ENCODE measurements at regions not wholly inside any gene's neighbourhood (a gene's known extent, or its start where the extent isn't known, plus 50 kb on each side); places are given as distances from the start of the nearest gene placed in this dataset.

GRCh38 chr12:5344131-5344530, 87.8 kb upstream of the NTF3 start:
- ATAC-seq (replicated peaks) (no peak), DNase-seq (no peak)
- H3K27me3 Mint-ChIP-seq: peaks cover 0 to 30% of the 10 kb centered on the region in 2 donors
- no peaks in the 10 kb centered on the region for H3K36me3 Mint-ChIP-seq (ENCODE audit: insufficient read depth)
- H3K4me1 Mint-ChIP-seq (ENCODE audit: low read depth in 2 of 2): no peaks in the 10 kb centered on the region
- no peak overlapping the region for H3K27ac Mint-ChIP-seq
- H3K4me3 Mint-ChIP-seq: no peak overlapping the region
- H3K9me3 Mint-ChIP-seq: peaks cover 0 to under 1% of the 10 kb centered on the region in 2 donors

GRCh38 chr12:5345534-5345933, 86.4 kb upstream of the NTF3 start:
- H3K27ac Mint-ChIP-seq: no peak overlapping the region
- no peak for ATAC-seq (replicated peaks)

GRCh38 chr12:5348057-5348456, 83.9 kb upstream of the NTF3 start:
- Mint-ChIP-seq H3K36me3 (ENCODE audit: insufficient read depth) (no peaks in the 10 kb centered on the region), H3K27me3 (peaks cover 0 to 29% of the 10 kb centered on the region in 2 donors), H3K4me3 (no peak overlapping the region), H3K27ac (no peak overlapping the region), H3K9me3 (peaks cover 0 to 3% of the 10 kb centered on the region in 2 donors), H3K4me1 (ENCODE audit: low read depth in 2 of 2) (no peaks in the 10 kb centered on the region)
- DNase-seq (no peak), ATAC-seq (replicated peaks) (no peak)

More at GRCh38 chr12:5345534-5345933, 86.4 kb upstream of the NTF3 start:
- H3K36me3 Mint-ChIP-seq (ENCODE audit: insufficient read depth): no peaks in the 10 kb centered on the region
- no peaks in the 10 kb centered on the region for H3K9me3 Mint-ChIP-seq
- H3K4me3 Mint-ChIP-seq: no peak overlapping the region
- H3K27me3 Mint-ChIP-seq: peaks cover 0 to 29% of the 10 kb centered on the region in 2 donors
- H3K4me1 Mint-ChIP-seq (ENCODE audit: low read depth in 2 of 2): no peaks in the 10 kb centered on the region
- no peak for DNase-seq

- H3K4me3 Mint-ChIP-seq: no peak overlapping the region
- H3K9me3 Mint-ChIP-seq: peaks cover 0 to 3% of the 10 kb centered on the region in 2 donors
- no peaks in the 10 kb centered on the region for H3K4me1 Mint-ChIP-seq (ENCODE audit: low read depth in 2 of 2)
- no peak overlapping the region for H3K27ac Mint-ChIP-seq
- no peak for ATAC-seq (replicated peaks)
- peaks cover 0 to 27% of the 10 kb centered on the region in 2 donors for H3K27me3 Mint-ChIP-seq
- no peaks in the 10 kb centered on the region for H3K36me3 Mint-ChIP-seq (ENCODE audit: insufficient read depth)
- no peak for DNase-seq
These were observed 83.4 kb upstream of the NTF3 start for GRCh38 chr12:5348491-5348890.

- no peaks in the 10 kb centered on the region for H3K36me3 Mint-ChIP-seq (ENCODE audit: insufficient read depth)
- H3K4me1 Mint-ChIP-seq (ENCODE audit: low read depth in 2 of 2): no peaks in the 10 kb centered on the region
- H3K27me3 Mint-ChIP-seq: no peaks in the 10 kb centered on the region
- ATAC-seq (replicated peaks) (no peak), DNase-seq (no peak)
- no peak overlapping the region for H3K27ac Mint-ChIP-seq
- no peak overlapping the region for H3K4me3 Mint-ChIP-seq
- no peaks in the 10 kb centered on the region for H3K9me3 Mint-ChIP-seq
These were observed 67.7 kb upstream of the NTF3 start for GRCh38 chr12:5364036-5364770.

GRCh38 chr12:5369298-5369697, 62.6 kb upstream of the NTF3 start:
- Mint-ChIP-seq H3K27ac (no peak overlapping the region), H3K4me1 (ENCODE audit: low read depth in 2 of 2) (no peaks in the 10 kb centered on the region), H3K4me3 (no peak overlapping the region), H3K9me3 (peaks cover 0 to 1% of the 10 kb centered on the region in 2 donors), H3K27me3 (no peaks in the 10 kb centered on the region), H3K36me3 (ENCODE audit: insufficient read depth) (peaks cover 2% of the 10 kb centered on the region)
- ATAC-seq (replicated peaks): no peak
- DNase-seq: no peak

GRCh38 chr12:5371631-5372030, 60.3 kb upstream of the NTF3 start:
- Mint-ChIP-seq H3K27me3 (no peaks in the 10 kb centered on the region), H3K9me3 (peaks cover 0 to 1% of the 10 kb centered on the region in 2 donors), H3K4me1 (ENCODE audit: low read depth in 2 of 2) (no peaks in the 10 kb centered on the region), H3K4me3 (no peak overlapping the region), H3K36me3 (ENCODE audit: insufficient read depth) (peaks cover 2% of the 10 kb centered on the region), H3K27ac (no peak overlapping the region)
- ATAC-seq (replicated peaks) (no peak), DNase-seq (no peak)

- Mint-ChIP-seq H3K27ac (no peak overlapping the region), H3K27me3 (no peaks in the 10 kb centered on the region), H3K9me3 (peaks cover 0 to 1% of the 10 kb centered on the region in 2 donors), H3K4me1 (ENCODE audit: low read depth in 2 of 2) (no peaks in the 10 kb centered on the region), H3K4me3 (no peak overlapping the region), H3K36me3 (ENCODE audit: insufficient read depth) (peaks cover 2% of the 10 kb centered on the region)
- no peak for ATAC-seq (replicated peaks)
- DNase-seq: no peak
These were observed 57.2 kb upstream of the NTF3 start for GRCh38 chr12:5374713-5375112.

GRCh38 chr12:5375547-5376295, 56.2 kb upstream of the NTF3 start:
- no peaks in the 10 kb centered on the region for H3K4me1 Mint-ChIP-seq (ENCODE audit: low read depth in 2 of 2)
- H3K4me3 Mint-ChIP-seq: no peak overlapping the region
- no peaks in the 10 kb centered on the region for H3K27me3 Mint-ChIP-seq
- ATAC-seq (replicated peaks) (no peak), DNase-seq (no peak)
- no peak overlapping the region for H3K27ac Mint-ChIP-seq
- H3K36me3 Mint-ChIP-seq (ENCODE audit: insufficient read depth): peaks cover 2% of the 10 kb centered on the region
- peaks cover 0 to 1% of the 10 kb centered on the region in 2 donors for H3K9me3 Mint-ChIP-seq

GRCh38 chr12:5376591-5377207, 55.2 kb upstream of the NTF3 start:
- DNase-seq (no peak), ATAC-seq (replicated peaks) (no peak)
- no peaks in the 10 kb centered on the region for H3K27me3 Mint-ChIP-seq
- H3K36me3 Mint-ChIP-seq (ENCODE audit: insufficient read depth): peaks cover 2% of the 10 kb centered on the region
- no peak overlapping the region for H3K4me3 Mint-ChIP-seq
- H3K4me1 Mint-ChIP-seq (ENCODE audit: low read depth in 2 of 2): no peaks in the 10 kb centered on the region
- H3K27ac Mint-ChIP-seq: no peak overlapping the region
- H3K9me3 Mint-ChIP-seq: peaks cover 0 to 1% of the 10 kb centered on the region in 2 donors

- Mint-ChIP-seq H3K27me3 (no peaks in the 10 kb centered on the region), H3K36me3 (ENCODE audit: insufficient read depth) (peaks cover 2% of the 10 kb centered on the region), H3K9me3 (no peaks in the 10 kb centered on the region), H3K4me1 (ENCODE audit: low read depth in 2 of 2) (no peaks in the 10 kb centered on the region), H3K27ac (no peak overlapping the region), H3K4me3 (no peak overlapping the region)
- no peak for DNase-seq
- no peak for ATAC-seq (replicated peaks)
These were observed 53.8 kb upstream of the NTF3 start for GRCh38 chr12:5377997-5378592.

- H3K4me3 Mint-ChIP-seq: no peak overlapping the region
These were observed 52.0 kb upstream of the NTF3 start for GRCh38 chr12:5379749-5380496.

More at GRCh38 chr12:5379749-5380496, 52.0 kb upstream of the NTF3 start:
- ATAC-seq (replicated peaks): no peak
- Mint-ChIP-seq H3K9me3 (no peaks in the 10 kb centered on the region), H3K36me3 (ENCODE audit: insufficient read depth) (no peaks in the 10 kb centered on the region), H3K27ac (no peak overlapping the region), H3K27me3 (no peaks in the 10 kb centered on the region), H3K4me1 (ENCODE audit: low read depth in 2 of 2) (no peaks in the 10 kb centered on the region)
- DNase-seq: no peak

Data from effector memory CD8-positive, alpha-beta T cell (primary cell).